GM21723 (cell line): ENCODE measurements at regions not wholly inside any gene's neighbourhood (a gene's known extent, or its start where the extent isn't known, plus 50 kb on each side); places are given as distances from the start of the nearest gene placed in this dataset.
A peak's percentile ranks its signal among the peaks of the same experiment; 100 is the strongest.
"Not testable (repeated sequence)": the region's sequence is repeated elsewhere in the genome, so short reads cannot be mapped to it uniquely, and the experiment has no call there.

Experiments used
- ATAC-seq: cut with Tn5 transposase; IDR thresholded peaks from one replicate; pipeline ENCODE4 v1.9.1; 2021; ENCODE audit warnings: mild to moderate bottlenecking, moderate library complexity; ENCODE audit not compliant: unreplicated experiment

- no peak for ATAC-seq
Measured at GRCh38 chr11:81990659-81991443, 742.8 kb downstream of the FAM181B start.

- ATAC-seq, result no peak
Measured at GRCh38 chr11:81989093-81989492, 744.6 kb downstream of the FAM181B start.

DNA sequence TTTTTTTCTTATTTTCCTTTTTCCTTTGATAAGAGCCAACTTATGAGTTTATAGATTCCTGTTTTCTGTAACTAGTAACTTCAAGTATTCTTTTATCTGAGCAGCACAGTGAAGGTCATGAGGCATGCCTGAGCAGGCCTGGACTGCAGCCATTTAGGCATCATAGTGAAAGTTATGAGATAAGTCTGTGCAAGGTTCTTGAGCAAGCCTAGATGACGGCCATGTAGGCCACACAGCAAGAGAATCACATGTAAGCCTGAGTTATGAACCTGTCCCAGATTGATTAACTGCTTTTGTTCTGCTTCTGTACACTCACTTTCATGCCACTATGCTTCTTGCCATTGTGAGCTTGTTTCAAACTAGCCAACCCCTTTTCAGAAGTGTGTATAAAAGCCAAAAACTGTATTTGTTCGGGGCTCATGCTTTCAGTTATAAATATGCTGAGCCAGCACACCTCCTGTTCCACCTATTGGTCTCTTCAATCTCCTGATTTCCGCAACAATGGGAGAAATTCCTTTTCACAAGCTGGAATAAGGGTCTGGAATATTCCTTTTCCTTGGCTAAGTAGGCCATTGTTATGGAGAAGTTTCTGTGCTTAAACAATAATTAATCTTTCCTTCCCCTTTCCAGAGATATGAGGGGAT, 745.7 kb downstream of the FAM181B start:
- peak; percentile 81 for ATAC-seq

GRCh38 chr11:81986556-81987161, 747.0 kb downstream of the FAM181B start:
- no peak for ATAC-seq

DNA sequence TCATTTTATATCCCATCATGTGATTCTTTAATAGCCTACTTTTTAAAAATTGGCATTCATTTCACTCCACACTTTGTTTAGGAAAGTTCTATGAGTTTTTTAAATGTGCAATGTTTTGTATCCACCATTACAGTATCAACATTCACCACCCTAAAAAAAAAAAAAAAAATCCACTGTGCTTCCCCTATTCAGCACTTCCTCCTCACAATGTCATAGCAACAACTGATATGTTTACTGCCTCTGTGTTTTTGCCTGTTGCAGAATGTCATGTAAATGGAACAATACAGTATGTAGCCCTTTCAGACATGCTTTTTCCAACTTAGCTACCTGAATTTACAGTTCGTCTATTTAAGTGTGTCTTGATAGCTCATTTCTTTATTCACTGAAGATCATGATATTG, 754.2 kb downstream of the FAM181B start:
- no peak for ATAC-seq

- ATAC-seq, result no peak
Measured at GRCh38 chr11:81975261-81975900, 758.3 kb downstream of the FAM181B start.

DNA sequence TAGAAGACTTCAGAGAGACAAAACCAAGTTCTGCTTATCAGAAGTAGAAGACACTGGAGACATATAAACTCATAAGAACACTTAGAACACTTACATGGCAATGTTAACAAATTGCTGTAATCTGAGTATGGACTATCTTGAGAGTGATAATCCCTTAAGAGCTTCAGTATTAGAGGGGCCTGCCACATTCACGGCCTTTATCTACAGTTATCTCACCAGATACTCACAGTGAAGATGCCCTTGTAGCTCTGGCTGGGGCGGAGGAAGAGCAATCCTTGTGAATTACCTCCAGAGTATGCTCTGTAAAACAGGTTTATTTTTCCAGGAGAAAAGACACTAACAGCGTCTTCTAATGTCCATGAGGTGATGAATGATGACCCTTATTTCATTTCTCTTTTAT, 762.8 kb downstream of the FAM181B start:
- ATAC-seq, result no peak

- ATAC-seq, result no peak
Measured at GRCh38 chr11:81967242-81967641, 766.4 kb downstream of the FAM181B start.

DNA sequence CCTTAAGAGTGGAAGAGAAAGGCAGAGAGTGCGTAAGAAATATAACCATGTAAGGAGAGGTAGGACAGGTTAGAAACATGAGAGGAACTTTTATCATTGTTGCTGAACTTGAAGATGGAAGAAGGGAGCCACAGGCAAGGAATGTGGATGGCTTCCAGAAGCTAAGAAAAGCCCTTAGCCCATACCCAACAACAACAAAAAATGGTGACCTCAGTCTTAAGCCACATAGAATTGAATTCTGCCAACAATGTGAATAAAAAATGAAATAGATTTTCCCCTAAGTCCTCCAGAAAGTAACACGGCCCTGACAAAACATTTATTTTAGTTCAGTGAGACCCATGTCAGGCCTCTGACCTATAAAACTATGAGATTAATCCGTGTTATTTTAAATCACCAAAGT, 767.3 kb downstream of the FAM181B start:
- ATAC-seq, result no peak

- ATAC-seq, result peak; percentile 56
Measured at GRCh38 chr11:81963018-81963417, 770.6 kb downstream of the FAM181B start.

DNA sequence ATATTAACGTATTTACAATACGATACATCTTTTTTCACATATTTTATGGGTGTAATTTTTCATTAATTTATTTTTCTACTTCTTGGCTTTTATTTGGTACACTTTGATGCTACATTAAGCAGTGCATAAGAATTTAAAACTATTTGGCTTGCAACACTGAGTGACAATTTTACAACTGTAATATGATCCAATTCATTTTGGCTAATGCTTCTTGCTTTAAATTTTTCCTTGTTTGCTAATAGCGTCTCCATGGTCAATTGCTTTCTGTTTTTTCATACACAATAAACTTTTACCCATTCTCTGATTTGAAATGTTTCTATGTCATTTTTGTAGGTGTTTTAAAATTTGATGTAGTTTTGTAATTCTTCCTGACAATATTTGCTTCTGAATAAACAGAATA, 773.2 kb downstream of the FAM181B start:
- ATAC-seq, result no peak

DNA sequence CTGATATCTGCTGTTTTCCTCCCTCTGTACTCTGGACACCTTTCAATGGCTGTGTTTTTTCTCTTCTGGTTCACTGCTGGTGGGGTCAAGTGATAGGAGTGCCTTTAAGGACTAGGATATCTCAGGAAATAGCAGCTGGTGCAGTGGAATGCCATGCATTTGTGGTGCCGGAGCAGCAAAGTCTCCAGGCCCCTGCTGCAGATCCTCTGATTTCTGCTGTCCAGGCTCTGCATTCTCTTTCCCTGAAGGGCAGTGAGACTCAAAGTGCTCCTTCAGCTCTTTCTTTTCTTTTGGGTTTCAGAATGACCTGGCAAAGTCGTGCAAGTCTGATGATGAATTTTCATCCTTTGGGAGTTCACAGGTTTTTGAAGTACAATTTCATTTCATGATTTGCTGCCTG, 774.3 kb downstream of the FAM181B start:
- no peak for ATAC-seq

DNA sequence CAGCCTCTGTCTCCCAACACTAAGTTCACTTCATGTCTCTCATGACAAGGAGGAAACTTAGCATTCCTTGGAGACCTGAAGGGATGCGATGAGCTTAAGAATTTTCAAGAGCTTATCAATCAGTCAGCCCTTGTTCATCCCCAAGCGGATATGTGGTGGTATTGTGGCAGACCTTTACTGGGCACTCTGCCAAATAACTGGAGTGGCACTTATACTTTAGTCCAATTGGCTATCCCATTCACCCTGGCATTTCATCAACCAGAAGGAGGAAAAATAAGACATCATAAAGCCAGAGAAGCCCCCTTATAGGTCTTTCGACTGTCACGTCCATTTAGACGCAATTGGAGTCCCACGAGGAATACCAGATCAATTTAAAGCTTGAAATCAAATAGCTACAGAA, 779.4 kb downstream of the FAM181B start:
- ATAC-seq, result not testable (repeated sequence)

GRCh38 chr11:81946831-81947230, 786.8 kb downstream of the FAM181B start:
- no peak for ATAC-seq

GRCh38 chr11:81942646-81943045, 791.0 kb downstream of the FAM181B start:
- no peak for ATAC-seq

GRCh38 chr11:81941998-81942397, 791.7 kb downstream of the FAM181B start:
- no peak for ATAC-seq

DNA sequence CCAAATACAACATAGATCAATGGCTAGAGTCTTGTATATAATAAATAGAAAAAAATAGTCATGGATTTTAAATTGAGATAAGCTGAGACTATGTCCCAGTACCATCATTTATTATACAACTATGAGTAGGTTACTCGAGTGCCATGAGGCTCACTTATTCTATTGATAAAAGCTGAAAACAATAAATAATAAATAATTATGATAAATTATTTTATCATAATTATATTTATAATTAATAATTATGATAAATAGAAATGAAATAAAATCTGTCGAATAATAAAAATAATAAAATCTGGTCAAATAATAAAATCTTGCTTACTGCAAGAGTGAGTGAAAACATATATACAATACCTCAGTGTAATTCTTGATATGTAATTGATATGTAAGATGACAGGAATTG, 801.4 kb downstream of the FAM181B start:
- no peak for ATAC-seq

GRCh38 chr11:81920205-81920604, 813.5 kb downstream of the FAM181B start:
- ATAC-seq, result no peak

GRCh38 chr11:81916451-81916850, 817.2 kb downstream of the FAM181B start:
- ATAC-seq, result no peak

- ATAC-seq, result no peak
Measured at GRCh38 chr11:81915045-81915444, 818.6 kb downstream of the FAM181B start.

- no peak for ATAC-seq
Measured at GRCh38 chr11:81913793-81914192, 819.9 kb downstream of the FAM181B start.

- ATAC-seq, result no peak
Measured at GRCh38 chr11:81907996-81908395, 825.7 kb downstream of the FAM181B start.
